ENCODE measurements at regions not wholly inside any gene's neighbourhood (a gene's known extent, or its start where the extent isn't known, plus 50 kb on each side); places are given as distances from the start of the nearest gene placed in this dataset.

DNA sequence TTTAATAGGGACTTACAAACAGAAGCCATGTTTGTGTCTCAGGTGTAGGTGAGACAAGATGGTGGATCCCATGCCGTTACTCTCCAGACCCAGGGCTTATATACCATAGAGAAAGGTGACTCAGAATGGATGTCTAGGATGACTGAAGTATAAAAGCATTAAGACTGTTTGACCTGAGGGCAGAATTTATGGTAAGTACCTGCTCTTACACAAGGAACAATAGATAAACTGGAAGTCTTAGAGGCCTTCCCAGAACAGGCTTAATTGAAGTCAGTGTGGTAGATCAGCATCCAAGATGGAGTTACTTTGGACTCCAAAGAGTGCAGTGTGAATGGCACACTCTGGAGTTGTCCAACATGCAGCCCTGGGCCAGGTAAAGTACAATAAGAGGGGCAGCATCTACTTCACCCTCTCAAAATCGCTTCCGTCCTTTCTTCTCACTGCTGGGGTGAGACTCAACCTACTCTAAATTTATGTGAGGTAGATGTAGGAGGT lies 387.0 kb upstream of the DDI1 start:
- H3K9me3 Mint-ChIP-seq, result peaks cover 6 to 8% (median 7%) of the 10 kb centered on the region in 3 donors
- Histone ChIP-seq H3K36me3 (ENCODE audit: control insufficient read depth in 2 of 2, extremely low read depth in 1 of 2, insufficient read depth in 1 of 2, low read length in 1 of 2) (no peaks in the 10 kb centered on the region), H3K9me3 (no peaks in the 10 kb centered on the region), H3K4me1 (ENCODE audit: control insufficient read depth in 1 of 2, extremely low read depth in 1 of 2, insufficient read depth in 2 of 2, low read length in 2 of 2) (no peaks in the 10 kb centered on the region), H3K27ac (ENCODE audit: low read length) (no peak overlapping the region), H3K4me3 (ENCODE audit: control insufficient read depth in 1 of 2, extremely low read depth in 1 of 2, low read length in 1 of 2) (no peak overlapping the region), H3K27me3 (replicated peaks in 1 of 2; ENCODE audit: control insufficient read depth in 2 of 2, extremely low read depth in 1 of 2, insufficient read depth in 2 of 2, low read length in 1 of 2) (peaks cover 0 to 3% of the 10 kb centered on the region in 2 experiments)
- H3K4me3 Mint-ChIP-seq, result no peak overlapping the region
- CTCF ChIA-PET, result interaction anchor here in 1 of 2 donors (0.5 kb wide), 1 partner anchor 436 kb away, joined by 3 read pairs; no protein-coding TSS in a partner anchor
- no peaks in the 10 kb centered on the region for H3K27me3 Mint-ChIP-seq
- H3K27ac Mint-ChIP-seq, result no peak overlapping the region
- DNase-seq (no peak), ATAC-seq (replicated peaks in 1 of 4) (no peak)
- no peaks in the 10 kb centered on the region for H3K36me3 Mint-ChIP-seq
- no CpG with 5 or more reads among the region's 3 CpGs for WGBS (ENCODE audit: insufficient coverage)
- peaks cover 0 to 2% (median 0%) of the 10 kb centered on the region in 3 donors for H3K4me1 Mint-ChIP-seq
- POLR2A ChIA-PET, result no interaction called here

DNA sequence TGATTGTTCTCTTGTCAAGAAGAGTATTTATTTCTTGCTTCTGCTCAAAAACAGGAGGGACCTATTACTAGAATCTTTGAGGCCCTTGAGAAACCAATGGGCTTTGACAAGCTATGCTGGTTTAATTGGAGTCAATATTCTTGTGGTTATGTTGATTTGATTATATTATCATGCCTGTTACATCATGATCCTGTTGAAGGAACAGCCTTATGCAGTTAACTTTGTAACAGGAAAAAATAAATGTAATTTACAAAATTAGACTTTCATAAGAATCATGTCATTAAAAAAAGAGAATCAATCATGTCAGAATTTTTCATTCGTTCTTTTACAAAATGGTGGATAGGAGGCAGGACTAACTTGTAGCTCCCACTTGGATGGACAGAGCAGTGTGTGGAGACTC lies 386.1 kb upstream of the DDI1 start:
- no peaks in the 10 kb centered on the region for H3K27me3 Mint-ChIP-seq
- DNase-seq, result no peak
- H3K4me3 ChIP-seq (ENCODE audit: control insufficient read depth in 1 of 2, extremely low read depth in 1 of 2, low read length in 1 of 2), result no peak overlapping the region
- peaks cover 0 to 2% (median 0%) of the 10 kb centered on the region in 3 donors for H3K4me1 Mint-ChIP-seq
- no peak overlapping the region for H3K4me3 Mint-ChIP-seq
- no peak overlapping the region for H3K27ac Mint-ChIP-seq
- H3K4me1 ChIP-seq (ENCODE audit: control insufficient read depth in 1 of 2, extremely low read depth in 1 of 2, insufficient read depth in 2 of 2, low read length in 2 of 2), result no peaks in the 10 kb centered on the region
- no peaks in the 10 kb centered on the region for H3K27me3 ChIP-seq (replicated peaks in 1 of 2; ENCODE audit: control insufficient read depth in 2 of 2, extremely low read depth in 1 of 2, insufficient read depth in 2 of 2, low read length in 1 of 2)
- ChIA-PET CTCF (no interaction called here), POLR2A (interaction anchor here in 1 of 2 donors (0.5 kb wide), 1 partner anchor 23 kb away, joined by 3 read pairs; no protein-coding TSS in a partner anchor)
- H3K27ac ChIP-seq (ENCODE audit: low read length), result no peak overlapping the region
- H3K9me3 Mint-ChIP-seq, result peaks cover 6 to 8% (median 7%) of the 10 kb centered on the region in 3 donors
- H3K9me3 ChIP-seq, result no peaks in the 10 kb centered on the region
- H3K36me3 Mint-ChIP-seq, result no peaks in the 10 kb centered on the region
- WGBS (ENCODE audit: insufficient coverage), result no CpG with 5 or more reads among the region's 1 CpG
- no peak for ATAC-seq (replicated peaks in 1 of 4)
- H3K36me3 ChIP-seq (ENCODE audit: control insufficient read depth in 2 of 2, extremely low read depth in 1 of 2, insufficient read depth in 1 of 2, low read length in 1 of 2), result no peaks in the 10 kb centered on the region

- DNase-seq (no peak), ATAC-seq (replicated peaks in 1 of 4) (no peak)
- WGBS (ENCODE audit: insufficient coverage), result no CpG with 5 or more reads among the region's 5 CpGs
- no peaks in the 10 kb centered on the region for H3K36me3 Mint-ChIP-seq
- H3K4me3 Mint-ChIP-seq, result no peak overlapping the region
- Histone ChIP-seq H3K4me1 (ENCODE audit: control insufficient read depth in 1 of 2, extremely low read depth in 1 of 2, insufficient read depth in 2 of 2, low read length in 2 of 2) (no peaks in the 10 kb centered on the region), H3K27ac (ENCODE audit: low read length) (no peak overlapping the region), H3K4me3 (ENCODE audit: control insufficient read depth in 1 of 2, extremely low read depth in 1 of 2, low read length in 1 of 2) (no peak overlapping the region), H3K36me3 (ENCODE audit: control insufficient read depth in 2 of 2, extremely low read depth in 1 of 2, insufficient read depth in 1 of 2, low read length in 1 of 2) (no peaks in the 10 kb centered on the region), H3K27me3 (replicated peaks in 1 of 2; ENCODE audit: control insufficient read depth in 2 of 2, extremely low read depth in 1 of 2, insufficient read depth in 2 of 2, low read length in 1 of 2) (no peaks in the 10 kb centered on the region), H3K9me3 (no peaks in the 10 kb centered on the region)
- ChIA-PET CTCF (no interaction called here), POLR2A (no interaction called here)
- H3K4me1 Mint-ChIP-seq, result peaks cover 0 to 2% (median 0%) of the 10 kb centered on the region in 3 donors
- H3K27me3 Mint-ChIP-seq, result no peaks in the 10 kb centered on the region
- H3K27ac Mint-ChIP-seq, result no peak overlapping the region
- H3K9me3 Mint-ChIP-seq, result peaks cover 6 to 8% (median 7%) of the 10 kb centered on the region in 3 donors
These were observed 385.0 kb upstream of the DDI1 start for GRCh38 chr11:103651341-103651998.

DNA sequence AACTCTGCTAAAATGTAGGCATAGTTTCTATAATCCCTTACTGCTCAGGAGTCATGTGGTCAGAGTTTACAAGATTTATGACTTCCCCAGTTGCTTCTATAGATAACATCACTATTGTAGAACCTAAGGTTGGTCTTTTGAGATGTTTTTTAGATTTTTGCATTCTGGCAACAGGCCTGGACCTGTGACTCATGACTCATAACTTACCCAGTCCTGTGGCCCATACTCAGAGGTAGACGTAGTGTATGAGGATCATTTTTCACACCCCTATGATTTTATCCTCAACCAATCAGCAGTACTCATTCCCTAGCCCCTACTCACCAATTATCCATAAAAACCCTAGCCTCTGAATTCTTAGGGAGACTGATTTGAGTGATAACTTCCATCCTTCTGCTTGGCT lies 384.4 kb upstream of the DDI1 start:
- peaks cover 0 to 2% (median 0%) of the 10 kb centered on the region in 3 donors for H3K4me1 Mint-ChIP-seq
- no peaks in the 10 kb centered on the region for H3K36me3 ChIP-seq (ENCODE audit: control insufficient read depth in 2 of 2, extremely low read depth in 1 of 2, insufficient read depth in 1 of 2, low read length in 1 of 2)
- POLR2A ChIA-PET, result no interaction called here
- H3K9me3 ChIP-seq, result no peaks in the 10 kb centered on the region
- no peak overlapping the region for H3K4me3 ChIP-seq (ENCODE audit: control insufficient read depth in 1 of 2, extremely low read depth in 1 of 2, low read length in 1 of 2)
- no peak overlapping the region for H3K27ac ChIP-seq (ENCODE audit: low read length)
- WGBS (ENCODE audit: insufficient coverage), result no CpG with 5 or more reads among the region's 1 CpG
- CTCF ChIA-PET, result no interaction called here
- H3K27ac Mint-ChIP-seq, result no peak overlapping the region
- ATAC-seq (replicated peaks in 1 of 4), result no peak
- no peaks in the 10 kb centered on the region for H3K27me3 Mint-ChIP-seq
- H3K4me3 Mint-ChIP-seq, result no peak overlapping the region
- peaks cover 6 to 8% (median 7%) of the 10 kb centered on the region in 3 donors for H3K9me3 Mint-ChIP-seq
- no peaks in the 10 kb centered on the region for H3K36me3 Mint-ChIP-seq
- no peaks in the 10 kb centered on the region for H3K27me3 ChIP-seq (replicated peaks in 1 of 2; ENCODE audit: control insufficient read depth in 2 of 2, extremely low read depth in 1 of 2, insufficient read depth in 2 of 2, low read length in 1 of 2)
- DNase-seq, result no peak
- H3K4me1 ChIP-seq (ENCODE audit: control insufficient read depth in 1 of 2, extremely low read depth in 1 of 2, insufficient read depth in 2 of 2, low read length in 2 of 2), result no peaks in the 10 kb centered on the region

DNA sequence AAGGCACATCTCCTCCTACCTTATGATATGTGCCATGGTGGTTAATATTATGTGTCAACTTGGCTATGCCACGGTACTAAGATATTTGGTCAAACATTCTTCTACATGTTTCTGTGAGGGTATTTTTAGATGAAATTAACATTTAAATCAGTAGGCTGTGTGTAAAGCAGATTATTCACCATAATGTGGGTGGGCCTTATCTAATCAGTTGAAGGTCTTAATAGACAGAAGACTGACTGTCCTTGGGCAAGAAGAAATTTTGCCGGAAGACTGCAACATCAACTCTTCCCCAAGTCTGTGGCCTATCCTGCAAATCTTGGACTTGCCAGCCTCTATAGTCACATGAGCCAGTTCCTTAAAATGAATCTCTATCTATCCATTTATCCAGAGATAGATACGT lies 380.1 kb upstream of the DDI1 start:
- H3K4me1 Mint-ChIP-seq, result no peaks in the 10 kb centered on the region
- no peak for DNase-seq
- Histone ChIP-seq H3K9me3 (no peaks in the 10 kb centered on the region), H3K4me1 (ENCODE audit: control insufficient read depth in 1 of 2, extremely low read depth in 1 of 2, insufficient read depth in 2 of 2, low read length in 2 of 2) (no peaks in the 10 kb centered on the region), H3K36me3 (ENCODE audit: control insufficient read depth in 2 of 2, extremely low read depth in 1 of 2, insufficient read depth in 1 of 2, low read length in 1 of 2) (no peaks in the 10 kb centered on the region), H3K27ac (ENCODE audit: low read length) (no peak overlapping the region), H3K4me3 (ENCODE audit: control insufficient read depth in 1 of 2, extremely low read depth in 1 of 2, low read length in 1 of 2) (no peak overlapping the region), H3K27me3 (replicated peaks in 1 of 2; ENCODE audit: control insufficient read depth in 2 of 2, extremely low read depth in 1 of 2, insufficient read depth in 2 of 2, low read length in 1 of 2) (no peaks in the 10 kb centered on the region)
- 100% methylated on average over 1 of the region's 3 CpGs for WGBS (ENCODE audit: insufficient coverage)
- no peak overlapping the region for H3K27ac Mint-ChIP-seq
- peaks cover 5 to 8% (median 6%) of the 10 kb centered on the region in 3 donors for H3K9me3 Mint-ChIP-seq
- H3K36me3 Mint-ChIP-seq, result no peaks in the 10 kb centered on the region
- H3K4me3 Mint-ChIP-seq, result no peak overlapping the region
- POLR2A ChIA-PET, result no interaction called here
- ATAC-seq (replicated peaks in 1 of 4), result no peak
- CTCF ChIA-PET, result no interaction called here
- H3K27me3 Mint-ChIP-seq, result no peaks in the 10 kb centered on the region

DNA sequence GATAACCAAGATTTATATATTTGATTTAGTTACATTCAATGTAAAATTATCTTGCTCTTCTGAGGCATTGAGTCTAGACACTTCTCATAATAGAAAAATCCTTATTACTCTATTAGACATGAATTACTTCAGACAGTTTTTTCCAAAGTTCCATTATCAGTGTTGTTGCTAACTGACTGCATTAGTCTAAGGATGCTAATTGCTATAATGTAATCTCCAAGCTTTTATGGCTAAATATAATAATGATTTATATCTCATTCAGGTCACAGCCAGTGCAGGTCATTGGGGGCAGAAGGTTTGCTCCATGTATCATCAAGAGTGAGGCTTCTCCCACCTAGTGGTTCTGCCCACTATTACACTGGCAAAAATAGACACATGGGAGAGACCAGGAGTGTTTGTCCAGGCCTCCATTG lies 377.2 kb upstream of the DDI1 start:
- H3K4me3 ChIP-seq (ENCODE audit: control insufficient read depth in 1 of 2, extremely low read depth in 1 of 2, low read length in 1 of 2), result no peak overlapping the region
- no peaks in the 10 kb centered on the region for H3K9me3 Mint-ChIP-seq
- no peak for ATAC-seq (replicated peaks in 1 of 4)
- no peaks in the 10 kb centered on the region for H3K36me3 ChIP-seq (ENCODE audit: control insufficient read depth in 2 of 2, extremely low read depth in 1 of 2, insufficient read depth in 1 of 2, low read length in 1 of 2)
- no peaks in the 10 kb centered on the region for H3K27me3 ChIP-seq (replicated peaks in 1 of 2; ENCODE audit: control insufficient read depth in 2 of 2, extremely low read depth in 1 of 2, insufficient read depth in 2 of 2, low read length in 1 of 2)
- H3K4me1 Mint-ChIP-seq, result peaks cover 7 to 12% (median 10%) of the 10 kb centered on the region in 3 donors
- no peaks in the 10 kb centered on the region for H3K9me3 ChIP-seq
- H3K4me1 ChIP-seq (ENCODE audit: control insufficient read depth in 1 of 2, extremely low read depth in 1 of 2, insufficient read depth in 2 of 2, low read length in 2 of 2), result no peaks in the 10 kb centered on the region
- H3K27ac Mint-ChIP-seq, result no peak overlapping the region
- no peak overlapping the region for H3K27ac ChIP-seq (ENCODE audit: low read length)
- no peak overlapping the region for H3K4me3 Mint-ChIP-seq
- no peaks in the 10 kb centered on the region for H3K27me3 Mint-ChIP-seq
- no peak for DNase-seq
- POLR2A ChIA-PET, result no interaction called here
- CTCF ChIA-PET, result no interaction called here
- H3K36me3 Mint-ChIP-seq, result no peaks in the 10 kb centered on the region

- Histone ChIP-seq H3K36me3 (ENCODE audit: control insufficient read depth in 2 of 2, extremely low read depth in 1 of 2, insufficient read depth in 1 of 2, low read length in 1 of 2) (no peaks in the 10 kb centered on the region), H3K4me1 (ENCODE audit: control insufficient read depth in 1 of 2, extremely low read depth in 1 of 2, insufficient read depth in 2 of 2, low read length in 2 of 2) (no peaks in the 10 kb centered on the region), H3K27me3 (replicated peaks in 1 of 2; ENCODE audit: control insufficient read depth in 2 of 2, extremely low read depth in 1 of 2, insufficient read depth in 2 of 2, low read length in 1 of 2) (no peaks in the 10 kb centered on the region), H3K9me3 (no peaks in the 10 kb centered on the region), H3K4me3 (ENCODE audit: control insufficient read depth in 1 of 2, extremely low read depth in 1 of 2, low read length in 1 of 2) (no peak overlapping the region), H3K27ac (ENCODE audit: low read length) (no peak overlapping the region)
- ATAC-seq (replicated peaks in 1 of 4) (no peak), DNase-seq (no peak)
- Mint-ChIP-seq H3K27me3 (no peaks in the 10 kb centered on the region), H3K4me1 (peaks cover 7 to 12% (median 10%) of the 10 kb centered on the region in 3 donors), H3K4me3 (no peak overlapping the region), H3K27ac (no peak overlapping the region), H3K36me3 (no peaks in the 10 kb centered on the region), H3K9me3 (no peaks in the 10 kb centered on the region)
- POLR2A ChIA-PET, result no interaction called here
- CTCF ChIA-PET, result no interaction called here
These were observed 376.7 kb upstream of the DDI1 start for GRCh38 chr11:103659743-103660142.

All from T-cell (primary cell).